HuH-7 (cell line): ENCODE measurements at regions not wholly inside any gene's neighbourhood (a gene's known extent, or its start where the extent isn't known, plus 50 kb on each side); places are given as distances from the start of the nearest gene placed in this dataset.

Source experiments
- DNase-seq: peaks from one replicate; pipeline ENCODE4 v3.0.0; 2011; ENCODE audit warnings: low spot score

GRCh38 chr2:22600999-22601398 is 784.0 kb upstream of the KLHL29 start:
- no peak for DNase-seq

GRCh38 chr2:22604136-22604535 is 780.8 kb upstream of the KLHL29 start:
- DNase-seq: no peak

- DNase-seq: no peak
Observed at GRCh38 chr2:22616031-22616430, 768.9 kb upstream of the KLHL29 start.

GRCh38 chr2:22623620-22624019 is 761.4 kb upstream of the KLHL29 start:
- no peak for DNase-seq

GRCh38 chr2:22626621-22627020 is 758.4 kb upstream of the KLHL29 start:
- no peak for DNase-seq

GRCh38 chr2:22628221-22628620 is 756.8 kb upstream of the KLHL29 start:
- DNase-seq: no peak

- no peak for DNase-seq
Observed at GRCh38 chr2:22628906-22629305, 756.1 kb upstream of the KLHL29 start.

GRCh38 chr2:22634167-22634566 is 750.8 kb upstream of the KLHL29 start:
- no peak for DNase-seq

GRCh38 chr2:22656426-22656825 is 728.6 kb upstream of the KLHL29 start:
- DNase-seq: no peak

GRCh38 chr2:22673529-22673928 is 711.5 kb upstream of the KLHL29 start:
- DNase-seq: no peak

- no peak for DNase-seq
Observed at GRCh38 chr2:22683914-22684313, 701.1 kb upstream of the KLHL29 start.

GRCh38 chr2:22690096-22690495 is 694.9 kb upstream of the KLHL29 start:
- DNase-seq: no peak

GRCh38 chr2:22691666-22692065 is 693.3 kb upstream of the KLHL29 start:
- no peak for DNase-seq

- no peak for DNase-seq
Observed at GRCh38 chr2:22692746-22693145, 692.2 kb upstream of the KLHL29 start.

- DNase-seq: no peak
Observed at GRCh38 chr2:22694300-22694699, 690.7 kb upstream of the KLHL29 start.

GRCh38 chr2:22694856-22695255 is 690.1 kb upstream of the KLHL29 start:
- no peak for DNase-seq

- DNase-seq: no peak
Observed at GRCh38 chr2:22697054-22697788, 687.8 kb upstream of the KLHL29 start.

- no peak for DNase-seq
Observed at GRCh38 chr2:22701561-22702160, 683.3 kb upstream of the KLHL29 start.

- DNase-seq: no peak
Observed at GRCh38 chr2:22703286-22703920, 681.6 kb upstream of the KLHL29 start.

GRCh38 chr2:22719396-22719795 is 665.6 kb upstream of the KLHL29 start:
- no peak for DNase-seq

- no peak for DNase-seq
Observed at GRCh38 chr2:22729466-22729865, 655.5 kb upstream of the KLHL29 start.

- no peak for DNase-seq
Observed at GRCh38 chr2:22734373-22735045, 650.5 kb upstream of the KLHL29 start.

- no peak for DNase-seq
Observed at GRCh38 chr2:22737144-22737543, 647.8 kb upstream of the KLHL29 start.
